ENCODE measurements at regions not wholly inside any gene's neighbourhood (a gene's known extent, or its start where the extent isn't known, plus 50 kb on each side); places are given as distances from the start of the nearest gene placed in this dataset.

- DNase-seq (ENCODE audit: insufficient read length, low spot score) (no peak), FAIRE-seq (no peak)
Measured at GRCh38 chr10:131424836-131425491, 113.4 kb upstream of the TCERG1L start.

- FAIRE-seq (no peak), DNase-seq (ENCODE audit: insufficient read length, low spot score) (no peak)
Measured at GRCh38 chr10:131425752-131426533, 114.4 kb upstream of the TCERG1L start.

DNA sequence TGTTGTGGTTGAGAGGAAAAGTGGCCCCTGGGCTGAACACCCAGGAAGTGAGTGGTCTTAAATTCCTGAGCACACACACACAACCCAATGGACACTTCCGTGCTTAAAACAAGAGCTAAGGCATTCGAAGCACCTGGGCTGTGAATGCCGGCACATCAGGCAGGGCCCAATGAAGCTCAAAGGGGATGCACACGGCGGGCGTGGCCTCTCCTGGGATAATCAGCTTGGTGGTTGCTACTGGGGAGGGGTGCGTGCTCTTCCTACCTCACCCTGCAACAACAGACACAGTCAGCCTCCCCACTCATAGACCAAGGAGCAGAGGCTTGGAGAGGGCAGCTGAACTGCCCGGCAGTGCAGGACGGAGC lies 115.0 kb upstream of the TCERG1L start:
- DNase-seq (ENCODE audit: insufficient read length, low spot score) (no peak), FAIRE-seq (no peak)

GRCh38 chr10:131427281-131427680 lies 115.8 kb upstream of the TCERG1L start:
- no peak for DNase-seq (ENCODE audit: insufficient read length, low spot score)
- no peak for FAIRE-seq

- FAIRE-seq (no peak), DNase-seq (ENCODE audit: insufficient read length, low spot score) (no peak)
Measured at GRCh38 chr10:131427901-131428300, 116.4 kb upstream of the TCERG1L start.

DNA sequence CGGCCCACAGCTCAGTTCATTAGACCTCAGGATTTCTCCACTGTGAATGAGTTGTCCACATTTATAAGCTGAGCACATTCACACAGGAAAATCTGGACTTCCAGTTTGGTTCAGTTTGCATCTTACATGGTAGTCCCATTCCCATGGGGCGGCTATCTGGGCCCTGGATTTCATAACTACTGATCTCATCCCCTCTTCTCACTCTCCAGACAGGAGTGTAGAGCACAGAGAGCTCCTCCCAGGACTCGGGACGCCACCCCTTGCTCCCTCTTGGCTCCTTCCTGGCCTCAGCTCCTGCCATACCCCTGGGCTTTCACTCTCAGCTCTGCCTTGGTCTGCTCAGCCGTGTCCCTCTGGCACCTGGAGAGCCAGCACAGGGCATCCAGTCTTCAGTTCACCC lies 117.6 kb upstream of the TCERG1L start:
- FAIRE-seq, result no peak

GRCh38 chr10:131429942-131430341 lies 118.4 kb upstream of the TCERG1L start:
- no peak for FAIRE-seq
- DNase-seq (ENCODE audit: insufficient read length, low spot score), result no peak

More for the DNA sequence above, 117.6 kb upstream of the TCERG1L start:
- no peak for DNase-seq (ENCODE audit: insufficient read length, low spot score)

- no peak for FAIRE-seq
- DNase-seq (ENCODE audit: insufficient read length, low spot score), result no peak
Measured at GRCh38 chr10:131430716-131431412, 119.3 kb upstream of the TCERG1L start.

DNA sequence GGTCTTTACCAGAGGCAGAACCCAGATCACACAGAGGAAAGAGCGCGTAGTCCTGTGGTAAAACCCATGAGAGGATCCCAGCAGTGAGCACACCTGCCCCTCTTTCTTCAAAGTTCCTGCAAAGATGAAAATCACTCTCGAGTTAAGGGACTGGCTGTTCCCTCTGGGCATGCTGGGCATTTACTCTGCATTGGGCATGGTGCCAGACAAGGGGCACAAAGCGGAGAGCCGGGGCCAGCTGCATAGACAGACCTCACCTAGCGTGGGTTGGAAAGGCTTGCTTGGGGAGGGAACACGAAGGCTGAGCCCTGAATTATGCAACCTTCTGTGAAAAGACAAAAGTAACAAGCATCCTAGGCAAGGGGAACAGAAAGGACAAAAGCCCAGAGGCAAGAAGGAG lies 120.0 kb upstream of the TCERG1L start:
- FAIRE-seq, result no peak

DNA sequence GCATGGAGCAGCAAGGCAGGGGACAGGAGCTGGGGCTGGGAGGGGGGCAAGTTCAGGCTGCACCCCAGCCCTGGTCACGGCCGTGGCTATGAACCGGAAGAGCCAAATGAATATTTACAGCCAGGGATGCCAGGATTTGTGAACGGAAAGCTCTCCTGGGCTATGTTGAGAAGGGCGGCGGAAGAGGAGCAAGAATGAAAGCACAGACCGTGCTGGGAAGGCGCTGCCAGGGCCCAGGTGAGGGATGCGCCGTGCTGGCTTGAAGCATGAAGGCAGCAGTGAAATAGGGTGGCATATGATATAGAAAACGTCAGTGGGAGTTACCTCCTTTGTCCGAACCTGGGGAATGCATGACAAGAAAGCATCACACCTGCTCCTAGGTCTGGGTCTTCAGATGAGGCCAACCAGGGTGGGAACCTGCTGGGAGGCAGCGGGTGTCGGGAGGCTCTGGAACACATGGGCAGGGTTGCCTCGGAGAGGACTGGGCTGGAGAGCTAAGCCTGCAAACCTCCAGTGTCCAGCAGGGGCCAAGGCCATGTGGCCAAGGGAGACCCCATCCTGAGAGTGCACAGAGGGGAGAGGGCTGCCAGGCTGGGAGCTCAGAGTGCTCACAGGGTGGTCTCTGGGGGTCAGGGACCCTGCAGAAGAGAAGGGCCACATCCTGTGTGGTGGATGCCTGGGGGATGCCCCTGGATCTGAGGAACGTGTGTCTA lies 120.6 kb upstream of the TCERG1L start:
- FAIRE-seq (no peak), DNase-seq (ENCODE audit: insufficient read length, low spot score) (no peak)

More for the DNA sequence above, 120.0 kb upstream of the TCERG1L start:
- DNase-seq (ENCODE audit: insufficient read length, low spot score), result no peak

- no peak for FAIRE-seq
- DNase-seq (ENCODE audit: insufficient read length, low spot score), result no peak
Measured at GRCh38 chr10:131433568-131433967, 122.0 kb upstream of the TCERG1L start.

GRCh38 chr10:131435232-131435631 lies 123.7 kb upstream of the TCERG1L start:
- FAIRE-seq (no peak), DNase-seq (ENCODE audit: insufficient read length, low spot score) (no peak)

GRCh38 chr10:131435760-131436457 lies 124.4 kb upstream of the TCERG1L start:
- DNase-seq (ENCODE audit: insufficient read length, low spot score) (no peak), FAIRE-seq (no peak)

DNA sequence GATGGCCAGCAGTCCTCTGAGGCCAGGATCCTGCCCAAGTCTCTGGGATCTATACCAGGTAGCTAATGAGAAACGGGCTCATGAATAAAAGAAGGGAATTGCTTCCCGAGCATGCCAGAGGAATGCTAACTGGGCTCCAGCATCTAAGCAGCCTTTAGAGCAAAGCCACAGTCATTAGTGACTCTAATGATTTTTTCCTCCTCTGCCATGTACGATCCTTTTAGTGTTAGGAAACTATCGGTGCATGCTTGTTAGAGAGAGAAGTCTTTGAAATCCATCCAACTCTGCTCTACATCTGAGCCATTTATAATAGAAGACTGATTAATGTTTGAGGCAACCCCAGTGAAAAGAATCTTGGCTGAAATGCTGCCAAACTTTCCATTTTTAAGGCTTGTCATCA lies 124.9 kb upstream of the TCERG1L start:
- no peak for DNase-seq (ENCODE audit: insufficient read length, low spot score)
- no peak for FAIRE-seq

GRCh38 chr10:131437556-131438475 lies 126.3 kb upstream of the TCERG1L start:
- no peak for DNase-seq (ENCODE audit: insufficient read length, low spot score)
- FAIRE-seq, result no peak

DNA sequence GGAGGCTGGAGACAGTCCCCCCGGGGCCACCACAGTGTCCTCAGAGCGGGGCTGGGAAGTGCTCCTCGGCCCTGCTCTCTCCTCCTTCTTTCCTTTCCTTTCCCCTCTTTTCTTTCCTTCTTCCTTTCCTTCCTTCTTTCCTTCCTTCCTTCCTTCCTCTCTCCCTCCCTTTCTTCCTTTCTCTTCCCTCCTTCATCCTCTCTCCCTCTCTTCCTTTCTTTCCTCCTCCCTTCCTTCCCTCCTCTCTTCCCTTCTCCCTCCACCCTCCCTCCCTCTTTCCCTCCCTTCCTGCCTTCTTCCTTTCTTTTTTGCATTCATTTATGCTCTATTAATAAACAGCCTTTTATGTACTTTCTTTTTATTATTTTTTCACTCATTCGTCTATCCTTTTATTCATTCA lies 127.1 kb upstream of the TCERG1L start:
- FAIRE-seq (no peak), DNase-seq (ENCODE audit: insufficient read length, low spot score) (no peak)

DNA sequence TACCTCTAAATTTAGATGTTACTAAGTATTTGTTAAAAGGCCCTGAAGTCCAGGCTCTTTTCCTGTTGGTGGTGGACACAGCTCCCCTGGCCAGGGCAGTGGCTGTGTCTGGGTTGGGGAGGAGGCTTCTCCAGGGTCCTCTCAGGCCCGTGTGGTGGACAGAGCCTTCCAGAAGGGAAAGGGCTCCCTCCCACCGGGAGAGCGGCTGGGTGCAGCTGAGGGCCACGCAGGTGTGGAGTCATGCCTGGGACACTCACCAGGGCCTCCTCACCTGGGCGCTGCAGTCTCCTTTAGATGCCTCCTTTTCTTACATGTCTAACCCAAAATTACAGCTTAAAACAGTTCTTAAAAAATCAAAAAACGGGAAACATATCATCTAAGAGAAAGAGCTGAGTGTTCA lies 128.2 kb upstream of the TCERG1L start:
- FAIRE-seq (no peak), DNase-seq (ENCODE audit: insufficient read length, low spot score) (no peak)

GRCh38 chr10:131440405-131441360 lies 129.2 kb upstream of the TCERG1L start:
- FAIRE-seq, result no peak

More at GRCh38 chr10:131440405-131441360, 129.2 kb upstream of the TCERG1L start:
- no peak for DNase-seq (ENCODE audit: insufficient read length, low spot score)
